ENCODE measurements at regions not wholly inside any gene's neighbourhood (a gene's known extent, or its start where the extent isn't known, plus 50 kb on each side); places are given as distances from the start of the nearest gene placed in this dataset.

DNA sequence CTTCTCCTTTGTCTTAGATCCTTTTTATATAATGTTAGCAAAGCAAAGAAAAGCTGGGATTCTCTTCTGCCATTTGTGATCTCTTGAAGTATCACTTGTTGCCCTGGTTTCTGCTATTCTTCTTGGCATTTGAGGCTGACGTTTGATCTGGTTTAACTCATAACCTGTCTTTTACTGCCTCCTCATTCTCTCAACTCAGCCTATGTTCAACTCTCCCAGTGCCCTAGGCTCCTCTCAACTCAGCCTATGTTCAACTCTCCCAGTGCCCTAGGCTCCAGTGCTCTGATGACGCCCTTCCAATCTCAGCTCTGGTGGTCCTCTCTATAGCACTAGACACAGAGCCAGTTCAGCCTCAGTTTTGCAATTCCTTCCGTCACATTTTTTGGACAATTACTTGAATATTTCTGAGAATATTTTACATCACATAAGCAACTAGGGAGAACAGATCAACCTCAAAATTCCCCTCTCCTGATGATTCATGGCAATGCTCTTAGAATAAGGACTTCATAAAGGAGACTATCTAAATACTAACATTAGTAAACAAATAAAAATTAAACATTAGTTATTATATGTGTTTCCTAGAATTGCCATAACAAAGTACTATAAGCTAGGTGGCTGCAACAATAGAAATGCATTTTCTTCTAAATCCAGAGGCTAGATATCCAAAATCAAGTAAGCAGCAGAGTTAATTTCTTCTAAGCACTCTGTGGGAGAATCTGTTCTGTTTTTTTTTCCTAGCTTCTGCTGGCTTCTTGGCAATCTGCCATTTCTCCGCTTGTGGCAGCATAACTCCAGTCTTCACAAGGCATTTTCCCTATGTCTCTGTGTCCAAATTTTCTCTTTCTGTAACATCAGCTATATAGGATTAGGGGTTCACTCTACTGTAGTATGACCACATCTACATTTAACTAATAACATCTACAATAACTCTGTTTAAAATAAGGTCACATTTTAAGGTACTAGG, 662.1 kb upstream of the FTMT start:
- TF ChIP-seq CTCF (conservative IDR thresholded peaks at IDR 0.05; ENCODE audit: low read depth, low read length) = no peak
- no peak overlapping the region for H3K4me3 ChIP-seq (ENCODE audit: low read depth, low read length)
- peak; percentile 86 for DNase-seq (ENCODE audit: low read depth)

- no peak for TF ChIP-seq CTCF (conservative IDR thresholded peaks at IDR 0.05; ENCODE audit: low read depth, low read length)
- H3K4me3 ChIP-seq (ENCODE audit: low read depth, low read length) = no peak overlapping the region
- DNase-seq (ENCODE audit: low read depth) = peak; percentile 82
Measured at GRCh38 chr5:121199216-121199999, 652.3 kb upstream of the FTMT start.

GRCh38 chr5:121218086-121218485, 633.6 kb upstream of the FTMT start:
- DNase-seq (ENCODE audit: low read depth) = no peak
- no peak overlapping the region for H3K4me3 ChIP-seq (ENCODE audit: low read depth, low read length)
- TF ChIP-seq CTCF (conservative IDR thresholded peaks at IDR 0.05; ENCODE audit: low read depth, low read length) = no peak

GRCh38 chr5:121221483-121221882, 630.2 kb upstream of the FTMT start:
- TF ChIP-seq CTCF (conservative IDR thresholded peaks at IDR 0.05; ENCODE audit: low read depth, low read length) = no peak
- DNase-seq (ENCODE audit: low read depth) = no peak
- H3K4me3 ChIP-seq (ENCODE audit: low read depth, low read length) = no peak overlapping the region

DNA sequence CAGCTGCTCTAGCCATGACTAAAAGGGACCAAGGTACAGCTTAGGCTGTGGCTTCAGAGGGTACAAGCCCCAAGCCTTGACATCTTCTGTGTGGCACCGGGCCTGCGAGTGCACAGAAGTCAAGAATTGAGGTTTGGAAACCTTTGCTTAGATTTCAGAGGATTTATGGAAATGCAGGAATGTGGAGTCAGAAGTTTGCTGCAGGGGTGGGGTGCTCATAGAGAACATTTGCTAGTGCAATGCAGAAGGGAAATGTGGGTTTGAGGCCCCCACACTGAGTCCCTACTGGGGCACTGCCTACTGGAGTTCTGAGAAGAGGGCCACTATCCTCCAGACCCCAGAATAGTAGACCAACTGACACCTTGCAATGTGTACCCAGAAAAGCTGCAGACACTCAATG, 624.9 kb upstream of the FTMT start:
- TF ChIP-seq CTCF (conservative IDR thresholded peaks at IDR 0.05; ENCODE audit: low read depth, low read length) = no peak
- no peak for DNase-seq (ENCODE audit: low read depth)
- H3K4me3 ChIP-seq (ENCODE audit: low read depth, low read length) = no peak overlapping the region

- no peak for DNase-seq (ENCODE audit: low read depth)
- TF ChIP-seq CTCF (conservative IDR thresholded peaks at IDR 0.05; ENCODE audit: low read depth, low read length) = no peak
- no peak overlapping the region for H3K4me3 ChIP-seq (ENCODE audit: low read depth, low read length)
Measured at GRCh38 chr5:121239951-121240350, 611.7 kb upstream of the FTMT start.

Data from choroid plexus epithelial cell (primary cell).